Activated CD8-positive, alpha-beta T cell treated with anti-CD3 and anti-CD28 coated beads for 36 hours (primary cell): ENCODE measurements at regions not wholly inside any gene's neighbourhood (a gene's known extent, or its start where the extent isn't known, plus 50 kb on each side); places are given as distances from the start of the nearest gene placed in this dataset.

Source experiments
- ATAC-seq: fragments of 200-7000 bp; cut with Tn5 transposase; one replicate; pipeline ENCODE4 v1.10.0; 2021; ENCODE audit warnings: mild to moderate bottlenecking, moderate library complexity
- CTCF ChIA-PET: fragments of 350-600 bp; sonication (Branson Sonifier 250); formaldehyde crosslinking; loops from one replicate; lab custom pipeline; 2021; ENCODE audit warnings: antibody characterized with exemption; lab: Charles Lee
- POLR2A ChIA-PET: fragments of 350-600 bp; sonication (Branson Sonifier 250); formaldehyde crosslinking; loops from one replicate; lab custom pipeline; 2021; ENCODE audit warnings: antibody characterized with exemption; lab: Charles Lee
- DNase-seq: peaks from one replicate; pipeline ENCODE4 v3.0.0-alpha.2; 2020
- H3K27ac Mint-ChIP-seq: one replicate; pipeline ENCODE4 v1.8.0; 2021; ENCODE audit warnings: mild to moderate bottlenecking, mixed read lengths
- H3K27me3 Mint-ChIP-seq: one replicate; pipeline ENCODE4 v1.8.0; 2021; ENCODE audit warnings: mixed read lengths
- H3K36me3 Mint-ChIP-seq: one replicate; pipeline ENCODE4 v1.8.0; 2021; ENCODE audit warnings: low read depth, mixed read lengths
- H3K4me1 Mint-ChIP-seq: one replicate; pipeline ENCODE4 v1.8.0; 2021; ENCODE audit warnings: low read depth, mixed read lengths
- H3K4me3 Mint-ChIP-seq: one replicate; pipeline ENCODE4 v1.8.0; 2021; ENCODE audit warnings: mild to moderate bottlenecking, moderate library complexity, mixed read lengths
- H3K9me3 Mint-ChIP-seq: one replicate; pipeline ENCODE4 v1.8.0; 2021; ENCODE audit warnings: mixed read lengths
- CTCF ChIP-seq: fragments of 200-600 bp; IDR thresholded peaks from one replicate; pipeline ENCODE4 v1.8.0; 2022; ENCODE audit warnings: antibody characterized with exemption, mild to moderate bottlenecking
- intact Hi-C: fragments of 100-400 bp; cut with micrococcal nuclease; formaldehyde crosslinking; loops from one replicate; pipeline ENCODE4 v1.10.0; 2022

GRCh38 chr15:68001811-68002210, 52.3 kb upstream of the PIAS1 start:
- no peaks in the 10 kb centered on the region for H3K27me3 Mint-ChIP-seq
- H3K27ac Mint-ChIP-seq, result no peak overlapping the region
- H3K9me3 Mint-ChIP-seq, result peaks cover 2% of the 10 kb centered on the region
- DNase-seq, result no peak
- no peaks in the 10 kb centered on the region for H3K36me3 Mint-ChIP-seq
- TF ChIP-seq CTCF, result no peak
- CTCF ChIA-PET, result no interaction called here
- no peak overlapping the region for H3K4me3 Mint-ChIP-seq
- intact Hi-C loops, result no loop called here
- POLR2A ChIA-PET, result no interaction called here
- no peaks in the 10 kb centered on the region for H3K4me1 Mint-ChIP-seq
- no peak for ATAC-seq

DNA sequence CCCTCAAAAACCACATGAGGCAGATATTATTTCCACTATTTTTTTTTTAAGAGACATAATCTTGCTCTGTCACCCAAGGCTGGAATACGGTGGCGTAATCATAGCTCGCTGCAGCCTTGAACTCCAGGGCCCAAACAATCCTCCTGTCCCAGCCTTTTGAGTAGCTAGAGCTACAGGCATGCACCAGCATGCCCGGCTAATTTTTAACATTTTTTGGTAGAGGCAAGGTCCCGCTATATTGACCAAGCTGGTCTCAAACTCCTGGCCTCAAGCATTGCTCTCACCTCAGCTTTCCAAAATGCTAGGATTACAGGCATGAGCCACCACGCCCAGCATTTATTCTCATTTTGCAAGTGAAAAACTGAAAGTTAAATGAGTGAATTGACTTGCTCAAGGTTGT, 50.8 kb upstream of the PIAS1 start:
- DNase-seq, result no peak
- Mint-ChIP-seq H3K4me3 (no peak overlapping the region), H3K36me3 (no peaks in the 10 kb centered on the region), H3K27ac (no peak overlapping the region), H3K27me3 (no peaks in the 10 kb centered on the region), H3K4me1 (no peaks in the 10 kb centered on the region), H3K9me3 (peaks cover 15% of the 10 kb centered on the region)
- no peak for TF ChIP-seq CTCF
- intact Hi-C loops, result no loop called here
- POLR2A ChIA-PET, result no interaction called here
- CTCF ChIA-PET, result interaction anchor here (0.8 kb wide), 1 partner anchor 140 kb away, joined by 3 read pairs; no protein-coding TSS in a partner anchor
- ATAC-seq, result no peak
